Uterus (tissue), 3 donors: ENCODE measurements at regions not wholly inside any gene's neighbourhood (a gene's known extent, or its start where the extent isn't known, plus 50 kb on each side); places are given as distances from the start of the nearest gene placed in this dataset.

ENCODE experiments used
- DNase-seq, 2 donors: peaks; one replicate each; pipeline ENCODE4 v3.0.0-alpha.2; 2019 to 2020
- H3K27ac ChIP-seq, 2 donors: fragments of 200-600 bp; sonication (generic); 1 replicate in 1 of 2; 2 replicates in 1 of 2; pipeline ENCODE4 v1.5.1; 2016 to 2018
- H3K27me3 ChIP-seq, 2 donors: fragments of 200-600 bp; sonication (generic); one replicate each; pipeline ENCODE4 v1.5.1; 2018 to 2019; ENCODE audit warnings: control low read depth in 1 of 2
- H3K36me3 ChIP-seq, 2 donors: fragments of 200-600 bp; sonication (generic); one replicate each; pipeline ENCODE4 v1.5.1; 2019; ENCODE audit warnings: control low read depth in 1 of 2
- H3K4me1 ChIP-seq, 2 donors: fragments of 200-600 bp; sonication (generic); one replicate each; pipeline ENCODE4 v1.5.1; 2018 to 2019; ENCODE audit warnings: control low read depth in 1 of 2
- H3K4me3 ChIP-seq, 2 donors: fragments of 200-600 bp; sonication (generic); 1 replicate in 1 of 2; 2 replicates in 1 of 2; pipeline ENCODE4 v1.5.1; 2018 to 2019; ENCODE audit warnings: mild to moderate bottlenecking in 1 of 2
- H3K9me3 ChIP-seq, 2 donors: fragments of 200-600 bp; sonication (generic); one replicate each; pipeline ENCODE4 v1.5.1; 2019; ENCODE audit warnings: control low read depth in 1 of 2
- POLR2A ChIP-seq, 2 donors: fragments of 450-650 bp; IDR thresholded peaks; one replicate each; pipeline ENCODE4 v1.6.1; 2016; ENCODE audit warnings: antibody characterized with exemption in 2 of 2, mild to moderate bottlenecking in 1 of 2, moderate library complexity in 1 of 2
- intact Hi-C: fragments of 100-400 bp; cut with DNase I; formaldehyde crosslinking; loops from one replicate; pipeline ENCODE4 v1.15.1; 2023; ENCODE audit warnings: low total_unique reads
- TF ChIP-seq, protein P1 (sequence below), 4 experiments: fragments of 200-600 bp in 2 of 4; fragments of 450-650 bp in 2 of 4; sonication (generic) in 2 of 4; IDR thresholded peaks; one replicate each; pipeline ENCODE4 v1.5.1; 2016 to 2019; ENCODE audit warnings: antibody characterized with exemption in 4 of 4, mild to moderate bottlenecking in 2 of 4, moderate library complexity in 1 of 4
- donor health status: DM: yes; HTN: yes; CAD: no.

GRCh38 chr19:5254543-5254942 is 86.1 kb downstream of the PTPRS start:
- intact Hi-C loops: no loop called here
- H3K4me3 ChIP-seq: no peak overlapping the region

DNA sequence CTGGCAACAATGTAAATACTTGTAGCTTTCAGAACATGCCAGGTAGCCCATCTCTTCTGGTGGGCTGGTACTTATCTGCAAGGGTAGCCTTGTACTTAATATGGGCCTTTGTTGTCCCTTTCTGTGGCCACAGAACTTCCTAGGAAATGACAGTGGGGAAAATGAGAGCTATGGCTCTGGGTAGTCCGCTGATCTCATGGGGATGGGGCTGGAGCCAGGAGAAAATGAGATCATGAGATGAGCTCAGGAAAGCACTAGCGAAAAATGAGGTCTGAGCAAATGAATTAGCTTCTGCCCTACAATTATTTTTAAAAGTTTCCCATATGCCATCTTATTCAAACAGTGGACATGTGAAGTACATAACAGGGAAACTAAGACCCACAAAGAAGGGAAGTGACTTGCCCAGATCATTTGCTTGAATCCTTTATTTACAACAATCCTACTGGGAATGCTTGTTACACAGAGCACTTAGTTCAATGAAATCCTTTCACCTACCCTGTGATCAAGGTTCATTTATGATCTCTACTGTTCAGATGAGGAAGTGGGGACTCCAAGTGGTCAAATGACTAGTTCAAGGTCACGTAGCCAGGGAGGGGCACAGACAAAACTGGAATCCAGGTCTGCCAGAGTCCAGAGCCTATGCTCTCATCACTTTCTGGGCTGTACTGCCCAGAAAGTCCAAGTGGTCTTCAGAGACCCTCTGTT is 87.1 kb downstream of the PTPRS start:
- Histone ChIP-seq H3K4me3 (no peak overlapping the region), H3K9me3 (peaks cover 0 to 18% of the 10 kb centered on the region in 2 donors), H3K4me1 (no peaks in the 10 kb centered on the region), H3K36me3 (no peaks in the 10 kb centered on the region), H3K27me3 (no peaks in the 10 kb centered on the region), H3K27ac (no peak overlapping the region)
- no peak for DNase-seq
- intact Hi-C loops: no loop called here
- TF ChIP-seq, protein P1, sequence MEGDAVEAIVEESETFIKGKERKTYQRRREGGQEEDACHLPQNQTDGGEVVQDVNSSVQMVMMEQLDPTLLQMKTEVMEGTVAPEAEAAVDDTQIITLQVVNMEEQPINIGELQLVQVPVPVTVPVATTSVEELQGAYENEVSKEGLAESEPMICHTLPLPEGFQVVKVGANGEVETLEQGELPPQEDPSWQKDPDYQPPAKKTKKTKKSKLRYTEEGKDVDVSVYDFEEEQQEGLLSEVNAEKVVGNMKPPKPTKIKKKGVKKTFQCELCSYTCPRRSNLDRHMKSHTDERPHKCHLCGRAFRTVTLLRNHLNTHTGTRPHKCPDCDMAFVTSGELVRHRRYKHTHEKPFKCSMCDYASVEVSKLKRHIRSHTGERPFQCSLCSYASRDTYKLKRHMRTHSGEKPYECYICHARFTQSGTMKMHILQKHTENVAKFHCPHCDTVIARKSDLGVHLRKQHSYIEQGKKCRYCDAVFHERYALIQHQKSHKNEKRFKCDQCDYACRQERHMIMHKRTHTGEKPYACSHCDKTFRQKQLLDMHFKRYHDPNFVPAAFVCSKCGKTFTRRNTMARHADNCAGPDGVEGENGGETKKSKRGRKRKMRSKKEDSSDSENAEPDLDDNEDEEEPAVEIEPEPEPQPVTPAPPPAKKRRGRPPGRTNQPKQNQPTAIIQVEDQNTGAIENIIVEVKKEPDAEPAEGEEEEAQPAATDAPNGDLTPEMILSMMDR (IDR thresholded peaks at IDR 0.05): no peak
- no peak for TF ChIP-seq POLR2A (IDR thresholded peaks at IDR 0.05)

More at GRCh38 chr19:5254543-5254942, 86.1 kb downstream of the PTPRS start:
- Histone ChIP-seq H3K27ac (no peak overlapping the region), H3K36me3 (no peaks in the 10 kb centered on the region), H3K27me3 (no peaks in the 10 kb centered on the region), H3K4me1 (no peaks in the 10 kb centered on the region), H3K9me3 (peaks cover 0 to 18% of the 10 kb centered on the region in 2 donors)
- TF ChIP-seq POLR2A (IDR thresholded peaks at IDR 0.05): no peak
- TF ChIP-seq, protein P1 (IDR thresholded peaks at IDR 0.05): no peak
- no peak for DNase-seq

DNA sequence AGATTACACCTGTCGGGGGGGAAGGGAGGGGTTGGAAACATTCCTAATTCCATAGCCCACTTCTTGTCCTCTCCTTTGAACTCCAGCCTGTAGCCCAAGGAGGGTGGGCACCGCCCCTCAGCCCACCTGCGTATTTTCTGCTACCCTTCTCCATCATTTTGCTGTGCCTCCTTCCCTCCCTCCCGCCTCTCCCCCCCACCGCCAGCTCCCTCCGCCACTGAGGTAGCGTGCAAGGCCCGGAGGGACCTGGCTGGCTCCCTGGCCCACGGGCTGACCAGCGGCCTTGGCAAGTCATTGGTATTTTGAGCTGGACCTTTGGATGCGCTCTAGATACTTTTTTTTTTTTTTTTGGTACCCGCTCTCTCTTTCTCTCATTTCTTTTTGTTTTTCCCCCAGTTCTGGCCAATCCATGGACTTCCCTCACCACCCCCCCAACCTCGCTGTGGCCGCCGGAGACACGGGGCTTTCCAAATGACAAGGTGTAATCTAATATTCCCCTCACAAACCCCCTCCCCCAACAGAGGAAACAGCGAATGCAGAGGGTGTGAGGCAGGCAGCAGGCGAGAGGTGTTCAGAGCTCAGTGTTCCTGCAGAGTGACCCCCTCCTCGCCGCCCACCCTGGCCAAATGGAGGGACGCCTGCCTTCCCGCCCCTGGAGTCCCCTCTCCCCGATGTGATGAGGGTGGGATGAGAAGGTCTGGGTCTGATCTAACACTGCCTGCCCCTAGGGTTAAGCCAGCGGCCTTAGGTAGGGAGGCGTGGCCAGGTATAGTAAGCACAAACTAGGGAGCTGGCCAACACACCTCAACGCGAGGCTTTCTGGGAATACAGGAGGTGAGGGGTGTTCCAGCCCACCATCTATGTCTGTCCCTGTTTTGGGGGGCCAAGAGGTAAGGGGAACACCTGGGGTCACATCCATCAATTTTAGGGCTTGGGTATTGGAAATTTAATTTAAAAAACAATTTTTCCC is 89.2 kb downstream of the PTPRS start:
- Histone ChIP-seq H3K4me1 (no peaks in the 10 kb centered on the region), H3K9me3 (peaks cover 0 to 16% of the 10 kb centered on the region in 2 donors), H3K36me3 (no peaks in the 10 kb centered on the region), H3K4me3 (no peak overlapping the region), H3K27ac (no peak overlapping the region), H3K27me3 (no peaks in the 10 kb centered on the region)
- no peak for DNase-seq
- intact Hi-C loops: no loop called here
- TF ChIP-seq POLR2A (IDR thresholded peaks at IDR 0.05): no peak
- TF ChIP-seq, protein P1 (IDR thresholded peaks at IDR 0.05): no peak

GRCh38 chr19:5250127-5250659 is 90.4 kb downstream of the PTPRS start:
- Histone ChIP-seq H3K27ac (no peak overlapping the region), H3K9me3 (peaks cover 0 to 7% of the 10 kb centered on the region in 2 donors), H3K27me3 (no peaks in the 10 kb centered on the region), H3K36me3 (no peaks in the 10 kb centered on the region), H3K4me1 (no peaks in the 10 kb centered on the region), H3K4me3 (no peak overlapping the region)
- no peak for TF ChIP-seq POLR2A (IDR thresholded peaks at IDR 0.05)
- TF ChIP-seq, protein P1 (IDR thresholded peaks at IDR 0.05): no peak
- DNase-seq: peak in 1 of 2 donors; percentile 27
- intact Hi-C loops: no loop called here
